ENCODE measurements at regions not wholly inside any gene's neighbourhood (a gene's known extent, or its start where the extent isn't known, plus 50 kb on each side); places are given as distances from the start of the nearest gene placed in this dataset.

- Mint-ChIP-seq H3K27ac (no peak overlapping the region), H3K27me3 (ENCODE audit: insufficient read depth) (peaks cover 23% of the 10 kb centered on the region), H3K9me3 (no peaks in the 10 kb centered on the region), H3K4me1 (ENCODE audit: low read depth) (no peaks in the 10 kb centered on the region), H3K4me3 (no peak overlapping the region), H3K36me3 (ENCODE audit: low read depth) (no peaks in the 10 kb centered on the region)
- no peak for DNase-seq
- no peak for TF ChIP-seq CTCF (IDR thresholded peaks at IDR 0.05)
Observed at GRCh38 chr1:11406845-11407244, 72.1 kb upstream of the DISP3 start.

- TF ChIP-seq CTCF (IDR thresholded peaks at IDR 0.05) = no peak
- Mint-ChIP-seq H3K4me1 (ENCODE audit: low read depth) (no peaks in the 10 kb centered on the region), H3K27me3 (ENCODE audit: insufficient read depth) (peaks cover 25% of the 10 kb centered on the region), H3K36me3 (ENCODE audit: low read depth) (no peaks in the 10 kb centered on the region), H3K9me3 (no peaks in the 10 kb centered on the region), H3K27ac (no peak overlapping the region), H3K4me3 (no peak overlapping the region)
- no peak for DNase-seq
Observed at GRCh38 chr1:11407301-11407994, 71.5 kb upstream of the DISP3 start.

GRCh38 chr1:11412141-11412540 lies 66.8 kb upstream of the DISP3 start:
- no peak for TF ChIP-seq CTCF (IDR thresholded peaks at IDR 0.05)
- Mint-ChIP-seq H3K27me3 (ENCODE audit: insufficient read depth) (peaks cover 40% of the 10 kb centered on the region), H3K9me3 (no peaks in the 10 kb centered on the region), H3K4me3 (no peak overlapping the region), H3K4me1 (ENCODE audit: low read depth) (no peaks in the 10 kb centered on the region), H3K36me3 (ENCODE audit: low read depth) (no peaks in the 10 kb centered on the region), H3K27ac (no peak overlapping the region)
- DNase-seq = no peak

- no peak for DNase-seq
- no peak overlapping the region for H3K4me3 Mint-ChIP-seq
- no peak overlapping the region for H3K27ac Mint-ChIP-seq
- H3K4me1 Mint-ChIP-seq (ENCODE audit: low read depth) = no peaks in the 10 kb centered on the region
- no peaks in the 10 kb centered on the region for H3K9me3 Mint-ChIP-seq
- H3K36me3 Mint-ChIP-seq (ENCODE audit: low read depth) = no peaks in the 10 kb centered on the region
- TF ChIP-seq CTCF (IDR thresholded peaks at IDR 0.05) = no peak
- peaks cover 45% of the 10 kb centered on the region for H3K27me3 Mint-ChIP-seq (ENCODE audit: insufficient read depth)
Observed at GRCh38 chr1:11413986-11414391, 65.0 kb upstream of the DISP3 start.

GRCh38 chr1:11414926-11415538 lies 63.9 kb upstream of the DISP3 start:
- no peak overlapping the region for H3K4me3 Mint-ChIP-seq
- H3K9me3 Mint-ChIP-seq = no peaks in the 10 kb centered on the region
- no peaks in the 10 kb centered on the region for H3K4me1 Mint-ChIP-seq (ENCODE audit: low read depth)
- no peaks in the 10 kb centered on the region for H3K36me3 Mint-ChIP-seq (ENCODE audit: low read depth)
- DNase-seq = no peak
- no peak overlapping the region for H3K27ac Mint-ChIP-seq
- TF ChIP-seq CTCF (IDR thresholded peaks at IDR 0.05) = no peak
- peaks cover 44% of the 10 kb centered on the region for H3K27me3 Mint-ChIP-seq (ENCODE audit: insufficient read depth)

Measured in HFFc6 (cell line).